ENCODE measurements at regions not wholly inside any gene's neighbourhood (a gene's known extent, or its start where the extent isn't known, plus 50 kb on each side); places are given as distances from the start of the nearest gene placed in this dataset.

DNA sequence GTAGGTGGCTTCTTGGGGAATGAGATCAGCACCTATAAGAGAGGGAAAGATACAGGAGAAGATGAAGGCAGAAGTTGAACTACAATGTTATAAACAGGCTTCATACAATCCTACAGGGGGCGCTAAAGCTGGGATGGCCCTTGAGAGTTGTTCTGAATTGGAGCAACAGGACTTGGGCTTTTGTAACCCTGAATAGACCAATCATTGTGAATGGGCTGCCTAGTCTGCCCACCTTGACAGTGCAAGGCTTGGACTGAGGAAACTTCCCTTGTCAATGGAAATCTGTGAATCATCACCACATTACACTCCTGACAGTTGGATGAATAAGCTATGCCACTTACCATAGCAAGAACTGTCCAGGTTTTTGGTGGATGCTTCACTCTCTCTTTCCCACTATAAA, 306.1 kb downstream of the KCNC2 start:
- H3K4me3 ChIP-seq (replicated peaks in 1 of 2; ENCODE audit: low read depth in 2 of 2, low read length in 2 of 2) = no peak overlapping the region
- TF ChIP-seq, protein P1, sequence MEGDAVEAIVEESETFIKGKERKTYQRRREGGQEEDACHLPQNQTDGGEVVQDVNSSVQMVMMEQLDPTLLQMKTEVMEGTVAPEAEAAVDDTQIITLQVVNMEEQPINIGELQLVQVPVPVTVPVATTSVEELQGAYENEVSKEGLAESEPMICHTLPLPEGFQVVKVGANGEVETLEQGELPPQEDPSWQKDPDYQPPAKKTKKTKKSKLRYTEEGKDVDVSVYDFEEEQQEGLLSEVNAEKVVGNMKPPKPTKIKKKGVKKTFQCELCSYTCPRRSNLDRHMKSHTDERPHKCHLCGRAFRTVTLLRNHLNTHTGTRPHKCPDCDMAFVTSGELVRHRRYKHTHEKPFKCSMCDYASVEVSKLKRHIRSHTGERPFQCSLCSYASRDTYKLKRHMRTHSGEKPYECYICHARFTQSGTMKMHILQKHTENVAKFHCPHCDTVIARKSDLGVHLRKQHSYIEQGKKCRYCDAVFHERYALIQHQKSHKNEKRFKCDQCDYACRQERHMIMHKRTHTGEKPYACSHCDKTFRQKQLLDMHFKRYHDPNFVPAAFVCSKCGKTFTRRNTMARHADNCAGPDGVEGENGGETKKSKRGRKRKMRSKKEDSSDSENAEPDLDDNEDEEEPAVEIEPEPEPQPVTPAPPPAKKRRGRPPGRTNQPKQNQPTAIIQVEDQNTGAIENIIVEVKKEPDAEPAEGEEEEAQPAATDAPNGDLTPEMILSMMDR (IDR thresholded peaks at IDR 0.05; ENCODE audit: low read depth, low read length) = no peak
- DNase-seq (ENCODE audit: low read depth in 2 of 2) = no peak

DNA sequence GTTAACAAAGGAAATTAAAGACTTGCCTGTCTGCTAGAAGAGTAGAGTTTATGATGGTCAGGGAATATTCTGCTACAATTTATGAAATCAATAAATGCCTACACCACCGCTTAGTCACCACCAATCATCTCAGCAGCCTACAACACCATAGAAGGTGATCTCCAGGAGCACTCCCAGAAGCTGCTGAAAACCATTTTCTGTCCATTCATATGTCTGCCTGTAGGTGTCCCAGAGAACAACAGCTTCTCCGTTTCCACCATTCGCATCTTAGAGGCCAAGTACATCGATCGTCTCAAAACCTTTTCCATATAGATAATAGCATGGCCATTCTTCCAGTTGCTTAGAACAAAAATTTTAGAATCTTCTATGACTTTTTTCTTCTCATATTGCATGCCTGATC, 303.4 kb downstream of the KCNC2 start:
- TF ChIP-seq, protein P1 (IDR thresholded peaks at IDR 0.05; ENCODE audit: low read depth, low read length) = no peak
- H3K4me3 ChIP-seq (replicated peaks in 1 of 2; ENCODE audit: low read depth in 2 of 2, low read length in 2 of 2) = no peak overlapping the region
- DNase-seq (ENCODE audit: low read depth in 2 of 2) = no peak

DNA sequence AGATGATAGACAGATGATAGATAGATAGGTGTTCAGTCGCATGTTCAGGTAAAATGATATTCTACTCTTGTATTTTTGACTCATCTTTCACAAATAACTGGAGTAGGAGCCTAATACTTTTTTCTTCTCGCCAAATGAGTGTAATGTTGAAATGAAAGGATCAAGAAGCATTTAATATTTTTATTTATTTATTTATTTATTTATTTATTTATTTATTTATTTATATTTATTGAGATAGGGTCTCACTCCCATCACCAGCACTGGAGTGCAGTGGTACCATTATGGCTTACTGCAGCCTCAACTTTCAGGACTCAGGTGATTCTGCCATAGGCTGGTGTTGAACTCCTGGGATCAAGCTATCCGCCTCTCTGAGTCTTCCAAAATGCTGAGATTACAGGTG, 298.8 kb downstream of the KCNC2 start:
- TF ChIP-seq, protein P1 (IDR thresholded peaks at IDR 0.05; ENCODE audit: low read depth, low read length) = no peak
- no peak overlapping the region for H3K4me3 ChIP-seq (replicated peaks in 1 of 2; ENCODE audit: low read depth in 2 of 2, low read length in 2 of 2)
- DNase-seq (ENCODE audit: low read depth in 2 of 2) = no peak

DNA sequence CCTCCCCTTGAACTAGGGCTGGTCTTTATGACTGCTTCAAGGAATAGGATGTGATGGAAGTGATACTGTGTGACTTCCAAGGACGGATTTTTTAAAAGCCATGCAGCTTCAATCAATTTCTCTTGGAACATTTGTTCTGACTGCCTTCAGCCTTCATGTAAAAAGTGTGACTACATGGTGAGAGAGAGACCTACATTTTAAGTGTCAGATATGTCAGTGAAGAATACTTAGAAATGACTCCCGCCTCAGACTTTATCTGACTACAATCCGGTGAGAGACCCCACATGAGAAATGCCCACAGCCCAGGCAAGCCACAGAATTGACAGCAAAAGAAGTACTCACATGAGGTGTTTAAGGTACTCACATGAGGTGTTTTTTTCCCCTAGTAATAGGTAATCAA, 295.3 kb downstream of the KCNC2 start:
- no peak for DNase-seq (ENCODE audit: low read depth in 2 of 2)
- TF ChIP-seq, protein P1 (IDR thresholded peaks at IDR 0.05; ENCODE audit: low read depth, low read length) = no peak
- H3K4me3 ChIP-seq (replicated peaks in 1 of 2; ENCODE audit: low read depth in 2 of 2, low read length in 2 of 2) = no peak overlapping the region

DNA sequence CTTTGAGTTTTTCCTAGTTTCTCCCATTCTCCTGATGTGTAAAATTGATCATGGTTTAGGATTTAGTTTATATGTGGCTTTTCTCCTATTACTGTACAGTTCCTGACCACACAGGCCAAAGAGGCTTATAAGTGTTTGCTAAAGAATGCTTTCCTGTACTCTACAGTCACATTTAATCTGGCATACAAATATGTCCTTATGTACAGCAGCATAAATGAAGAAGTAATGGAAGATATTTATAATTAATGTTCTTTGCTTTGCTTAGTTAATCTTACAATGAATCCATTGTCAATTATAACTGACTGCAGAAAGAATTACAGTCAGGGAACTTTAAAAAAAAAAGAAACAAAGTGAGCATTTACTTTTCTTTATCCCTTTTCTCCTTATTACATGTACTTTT, 293.9 kb downstream of the KCNC2 start:
- TF ChIP-seq, protein P1 (IDR thresholded peaks at IDR 0.05; ENCODE audit: low read depth, low read length) = no peak
- no peak overlapping the region for H3K4me3 ChIP-seq (replicated peaks in 1 of 2; ENCODE audit: low read depth in 2 of 2, low read length in 2 of 2)

DNA sequence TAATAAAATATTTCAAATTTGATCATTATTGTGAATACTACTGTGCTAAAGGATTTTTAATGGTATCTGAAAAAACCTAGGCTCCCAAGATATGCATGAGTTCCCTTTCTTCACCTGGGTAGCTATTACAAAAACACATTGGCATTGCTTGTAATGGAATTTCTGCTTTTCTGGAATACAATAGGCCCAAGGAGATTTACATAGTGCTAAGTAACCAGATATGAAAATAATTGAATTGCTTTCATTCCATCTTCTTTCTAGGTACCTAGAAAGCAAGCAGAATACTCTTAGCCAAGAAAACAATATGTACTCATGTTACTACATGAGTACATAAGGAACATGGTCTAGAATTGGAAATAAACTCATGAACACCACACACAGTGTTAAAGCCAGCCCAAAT, 291.9 kb downstream of the KCNC2 start:
- no peak overlapping the region for H3K4me3 ChIP-seq (replicated peaks in 1 of 2; ENCODE audit: low read depth in 2 of 2, low read length in 2 of 2)
- TF ChIP-seq, protein P1 (IDR thresholded peaks at IDR 0.05; ENCODE audit: low read depth, low read length) = no peak
- DNase-seq (ENCODE audit: low read depth in 2 of 2) = no peak

More for the DNA sequence above, 293.9 kb downstream of the KCNC2 start:
- no peak for DNase-seq (ENCODE audit: low read depth in 2 of 2)

DNA sequence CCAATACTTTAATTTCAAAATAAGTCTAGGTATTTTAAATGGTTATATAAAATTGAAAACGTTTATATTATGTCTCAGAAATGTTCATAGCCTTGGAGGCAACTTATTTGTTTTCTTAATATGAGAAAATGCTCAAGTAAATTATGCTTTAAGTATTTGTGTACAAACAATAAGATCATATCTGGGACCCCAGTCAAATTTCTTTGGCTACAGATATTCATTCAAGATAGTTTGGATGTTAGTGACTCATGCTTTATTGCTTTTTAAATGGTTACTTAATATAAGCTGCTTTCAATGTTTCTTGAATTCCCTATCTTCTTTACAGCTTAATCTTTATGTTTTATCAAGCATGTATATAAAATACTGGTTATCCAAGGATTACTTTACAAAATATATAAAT, 291.3 kb downstream of the KCNC2 start:
- TF ChIP-seq, protein P1 (IDR thresholded peaks at IDR 0.05; ENCODE audit: low read depth, low read length) = no peak
- no peak overlapping the region for H3K4me3 ChIP-seq (replicated peaks in 1 of 2; ENCODE audit: low read depth in 2 of 2, low read length in 2 of 2)
- no peak for DNase-seq (ENCODE audit: low read depth in 2 of 2)
